B cell (primary cell): ENCODE measurements at regions not wholly inside any gene's neighbourhood (a gene's known extent, or its start where the extent isn't known, plus 50 kb on each side); places are given as distances from the start of the nearest gene placed in this dataset.
"Not testable (repeated sequence)": the region's sequence is repeated elsewhere in the genome, so short reads cannot be mapped to it uniquely, and the experiment has no call there.

Experiments used
- ATAC-seq: fragments of 200-7000 bp; cut with Tn5 transposase; one replicate; pipeline ENCODE4 v1.10.0; 2021; ENCODE audit warnings: low read depth, mild to moderate bottlenecking, moderate number of reproducible peaks, moderate library complexity
- CTCF ChIA-PET: fragments of 350-600 bp; sonication (Branson Sonifier 250); formaldehyde crosslinking; loops from one replicate; lab custom pipeline; 2021; ENCODE audit warnings: antibody characterized with exemption, inconsistent platforms; lab: Charles Lee
- POLR2A ChIA-PET: fragments of 350-600 bp; sonication (Branson Sonifier 250); formaldehyde crosslinking; loops from one replicate; lab custom pipeline; 2021; ENCODE audit warnings: antibody characterized with exemption; lab: Charles Lee
- DNase-seq: peaks from one replicate; pipeline ENCODE4 v3.0.0; 2013
- H2AFZ ChIP-seq: 2 replicates; pipeline ENCODE4 v1.6.1; 2012; ENCODE audit warnings: mild to moderate bottlenecking, low read depth, low read length; ENCODE audit not compliant: insufficient read depth, poor library complexity, severe bottlenecking
- H3K27ac ChIP-seq, 2 donors: 1 replicate in 1 of 2; 2 replicates in 1 of 2; pipeline ENCODE4 v1.5.1; 2012 to 2013; ENCODE audit warnings: low read length in 2 of 2, mild to moderate bottlenecking in 2 of 2, moderate library complexity in 1 of 2
- H3K27me3 ChIP-seq, 4 experiments: fragments of 200-600 bp in 1 of 4; sonication (generic) in 1 of 4; replicated peaks in 1 of 4; 1 replicate in 2 of 4; 2 replicates in 2 of 4; pipeline versions ENCODE4 v1.6.1 to v1.7.0; 2013 to 2016; ENCODE audit warnings: low read length in 3 of 4, mild to moderate bottlenecking in 2 of 4, mixed read lengths in 1 of 4, moderate library complexity in 1 of 4; ENCODE audit not compliant: insufficient read depth in 4 of 4, control insufficient read depth in 3 of 4; ENCODE audit errors: control extremely low read depth in 1 of 4
- H3K36me3 ChIP-seq, 2 experiments: replicated peaks in 1 of 2; 1 replicate in 1 of 2; 2 replicates in 1 of 2; pipeline versions ENCODE4 v1.6.1 to v1.7.1; 2013; ENCODE audit warnings: low read length in 1 of 2; ENCODE audit not compliant: insufficient read depth in 2 of 2, control insufficient read depth in 1 of 2; ENCODE audit errors: control extremely low read depth in 1 of 2, extremely low read depth in 1 of 2
- H3K4me1 ChIP-seq, 2 donors: fragments of 200-600 bp in 1 of 2; sonication (generic) in 1 of 2; 1 replicate in 1 of 2; 2 replicates in 1 of 2; pipeline versions ENCODE4 v1.5.1 to v1.6.1; 2013 to 2017; ENCODE audit warnings: low read length in 2 of 2; ENCODE audit not compliant: control insufficient read depth in 2 of 2, insufficient read depth in 2 of 2
- H3K4me2 ChIP-seq: replicated peaks from 2 replicates; pipeline ENCODE3; 2012; ENCODE audit warnings: mild to moderate bottlenecking, low read depth, low read length; ENCODE audit not compliant: poor library complexity, severe bottlenecking
- H3K4me3 ChIP-seq, 5 experiments: fragments of 200-600 bp in 1 of 5; sonication (generic) in 1 of 5; 1 replicate in 3 of 5; 2 replicates in 2 of 5; pipeline versions ENCODE4 v1.5.1 to v1.7.0; 2011 to 2016; ENCODE audit warnings: low read length in 4 of 5, mild to moderate bottlenecking in 4 of 5, low read depth in 2 of 5, control low read depth in 1 of 5, moderate library complexity in 1 of 5; ENCODE audit not compliant: insufficient read depth in 1 of 5; ENCODE audit errors: control extremely low read depth in 1 of 5, extremely low read depth in 1 of 5
- H3K79me2 ChIP-seq: fragments of 200-600 bp; sonication (generic); one replicate; pipeline ENCODE4 v1.6.0; 2016; ENCODE audit warnings: low read length; ENCODE audit not compliant: control insufficient read depth, insufficient read depth
- H3K9ac ChIP-seq: fragments of 200-600 bp; sonication (generic); 2 replicates; pipeline ENCODE4 v1.6.1; 2017; ENCODE audit warnings: mild to moderate bottlenecking, low read length, moderate library complexity
- H3K9me3 ChIP-seq, 3 donors: one replicate each; pipeline versions ENCODE4 v1.6.1 to v1.7.1; 2013; ENCODE audit warnings: low read length in 2 of 3; ENCODE audit not compliant: control insufficient read depth in 2 of 3, insufficient read depth in 1 of 3; ENCODE audit errors: control extremely low read depth in 1 of 3
- H4K20me1 ChIP-seq: 2 replicates; pipeline ENCODE4 v1.6.0; 2012; ENCODE audit warnings: mild to moderate bottlenecking, low read length; ENCODE audit not compliant: insufficient read depth, control insufficient read depth, poor library complexity, severe bottlenecking
- H3K27ac Mint-ChIP-seq: one replicate; pipeline ENCODE4 v1.8.0; 2021; ENCODE audit warnings: mixed read lengths
- H3K27me3 Mint-ChIP-seq: one replicate; pipeline ENCODE4 v1.8.0; 2021; ENCODE audit warnings: mixed read lengths
- H3K4me1 Mint-ChIP-seq: one replicate; pipeline ENCODE4 v1.8.0; 2021; ENCODE audit warnings: mixed read lengths
- H3K4me3 Mint-ChIP-seq: one replicate; pipeline ENCODE4 v1.8.0; 2021; ENCODE audit warnings: mixed read lengths
- H3K9me3 Mint-ChIP-seq: one replicate; pipeline ENCODE4 v1.8.0; 2022; ENCODE audit warnings: mixed read lengths; ENCODE audit not compliant: insufficient read depth
- CTCF ChIP-seq: fragments of 200-600 bp; IDR thresholded peaks from one replicate; pipeline ENCODE4 v1.8.0; 2022; ENCODE audit warnings: antibody characterized with exemption, mild to moderate bottlenecking
- EZH2 ChIP-seq: IDR thresholded peaks from 2 replicates; pipeline ENCODE4 v1.6.1; 2012; ENCODE audit warnings: borderline replicate concordance, low read depth, mild to moderate bottlenecking, moderate library complexity, low read length; ENCODE audit not compliant: insufficient read depth, poor library complexity, severe bottlenecking
- WGBS: methylation state at CpG from one replicate; pipeline ENCODE4 v1.1.5; 2013; ENCODE audit warnings: missing lambda C conversion rate; ENCODE audit not compliant: insufficient coverage; 5-methylcytosine and 5-hydroxymethylcytosine counted together
- intact Hi-C: fragments of 100-400 bp; cut with micrococcal nuclease; formaldehyde crosslinking; loops from one replicate; pipeline ENCODE4 v1.10.0; 2022

DNA sequence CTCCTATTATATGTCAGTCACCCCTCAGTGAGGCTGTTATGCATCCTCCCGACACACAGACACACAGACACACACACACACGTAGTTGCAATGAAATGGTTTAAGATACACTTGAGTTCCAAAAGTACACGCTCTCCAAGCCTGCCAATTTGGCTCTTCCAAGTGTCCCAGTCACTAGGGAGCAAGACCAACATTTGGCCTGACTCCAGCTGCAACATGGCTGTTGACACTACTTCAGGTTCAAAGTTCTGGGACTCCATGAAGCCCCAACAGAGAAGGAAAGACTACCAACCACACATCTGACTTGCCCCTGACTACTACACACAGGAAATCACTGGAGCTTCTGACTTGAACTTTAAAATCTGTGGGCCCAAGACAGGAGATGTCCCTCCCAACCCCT lies 128.1 kb upstream of the KCNJ18 start:
- intact Hi-C loops = no loop called here

GRCh38 chr17:21564757-21565156 lies 127.6 kb upstream of the KCNJ18 start:
- H3K9me3 Mint-ChIP-seq, POLR2A ChIA-PET, H3K9me3 ChIP-seq, CTCF ChIA-PET, H2AFZ ChIP-seq, H3K4me3 ChIP-seq, ATAC-seq, H3K9ac ChIP-seq, H3K4me3 Mint-ChIP-seq, H3K4me1 Mint-ChIP-seq, H3K27ac ChIP-seq, H3K36me3 ChIP-seq, H3K27ac Mint-ChIP-seq, intact Hi-C loops, H3K4me1 ChIP-seq, H3K4me2 ChIP-seq, H4K20me1 ChIP-seq, DNase-seq, H3K79me2 ChIP-seq, H3K27me3 ChIP-seq: not testable (repeated sequence)
- WGBS = 98% methylated on average over 3 of the region's 6 CpGs
- H3K27me3 Mint-ChIP-seq = peaks cover 32% of the 10 kb centered on the region

More for the DNA sequence above, 128.1 kb upstream of the KCNJ18 start:
- Mint-ChIP-seq H3K4me3 (no peak overlapping the region), H3K9me3 (no peaks in the 10 kb centered on the region), H3K27me3 (peaks cover 32% of the 10 kb centered on the region), H3K4me1 (no peaks in the 10 kb centered on the region), H3K27ac (no peak overlapping the region)
- 72% methylated on average over 3 of the region's 3 CpGs for WGBS
- Histone ChIP-seq H3K36me3 (no peaks in the 10 kb centered on the region), H3K9me3 (peaks cover 0 to 6% (median 1%) of the 10 kb centered on the region in 3 donors), H3K27ac (no peak overlapping the region), H4K20me1 (no peaks in the 10 kb centered on the region), H3K27me3 (peaks cover 0 to 4% (median 0%) of the 10 kb centered on the region in 4 experiments), H3K4me2 (no peak overlapping the region), H3K4me1 (no peaks in the 10 kb centered on the region), H3K4me3 (no peak overlapping the region), H2AFZ (no peak overlapping the region), H3K9ac (no peak overlapping the region), H3K79me2 (no peaks in the 10 kb centered on the region)
- ATAC-seq (no peak), DNase-seq (no peak)
- TF ChIP-seq EZH2 = no peak
- no peak for TF ChIP-seq CTCF
- ChIA-PET CTCF (no interaction called here), POLR2A (no interaction called here)

GRCh38 chr17:21570427-21570826 lies 121.9 kb upstream of the KCNJ18 start:
- DNase-seq, H3K4me1 Mint-ChIP-seq, H3K4me3 ChIP-seq, H3K27ac ChIP-seq, H3K27me3 Mint-ChIP-seq, H3K27ac Mint-ChIP-seq, POLR2A ChIA-PET, H2AFZ ChIP-seq, H3K9ac ChIP-seq, ATAC-seq, H3K4me2 ChIP-seq, H4K20me1 ChIP-seq, H3K79me2 ChIP-seq, H3K9me3 ChIP-seq, H3K4me1 ChIP-seq, intact Hi-C loops, H3K4me3 Mint-ChIP-seq, H3K36me3 ChIP-seq, H3K9me3 Mint-ChIP-seq, CTCF ChIA-PET, H3K27me3 ChIP-seq: not testable (repeated sequence)
- WGBS = no CpG with 5 or more reads among the region's 2 CpGs
